CD4-positive, alpha-beta T cell (primary cell): ENCODE measurements at regions not wholly inside any gene's neighbourhood (a gene's known extent, or its start where the extent isn't known, plus 50 kb on each side); places are given as distances from the start of the nearest gene placed in this dataset.

Experiments used
- ATAC-seq: fragments of 200-7000 bp; cut with Tn5 transposase; one replicate; pipeline ENCODE4 v1.10.0; 2022; ENCODE audit warnings: mild to moderate bottlenecking; ENCODE audit not compliant: poor library complexity
- CTCF ChIA-PET: fragments of 350-600 bp; sonication (Branson Sonifier 250); formaldehyde crosslinking; loops from one replicate; lab custom pipeline; 2021; ENCODE audit warnings: antibody characterized with exemption, inconsistent platforms; lab: Charles Lee
- POLR2A ChIA-PET: fragments of 350-600 bp; sonication (Branson Sonifier 250); formaldehyde crosslinking; loops from one replicate; lab custom pipeline; 2021; ENCODE audit warnings: antibody characterized with exemption, inconsistent platforms; lab: Charles Lee
- DNase-seq, 14 experiments: peaks; one replicate each; pipeline ENCODE4 v3.0.0-alpha.2; 2013 to 2020; ENCODE audit warnings: mixed read lengths in 2 of 14
- H3K27ac ChIP-seq, 2 donors: one replicate each; pipeline versions ENCODE4 v1.5.1 to v1.7.0; 2013; ENCODE audit warnings: low read length in 2 of 2, low read depth in 1 of 2, mild to moderate bottlenecking in 1 of 2
- H3K27me3 ChIP-seq, 2 experiments: 1 replicate in 1 of 2; 2 replicates in 1 of 2; pipeline versions ENCODE4 v1.6.1 to v1.7.0; 2013; ENCODE audit warnings: low read length in 2 of 2, control low read depth in 1 of 2, mild to moderate bottlenecking in 1 of 2, moderate library complexity in 1 of 2; ENCODE audit not compliant: insufficient read depth in 2 of 2, control insufficient read depth in 1 of 2
- H3K36me3 ChIP-seq: one replicate; pipeline ENCODE4 v1.6.1; 2013; ENCODE audit warnings: low read length, control low read depth; ENCODE audit not compliant: insufficient read depth
- H3K4me1 ChIP-seq: one replicate; pipeline ENCODE4 v1.6.1; 2013; ENCODE audit warnings: low read length, control low read depth; ENCODE audit not compliant: insufficient read depth
- H3K4me3 ChIP-seq: one replicate; pipeline ENCODE4 v1.5.1; 2013; ENCODE audit warnings: mild to moderate bottlenecking, low read length, moderate library complexity
- H3K9me3 ChIP-seq, 2 experiments: 1 replicate in 1 of 2; 2 replicates in 1 of 2; pipeline versions ENCODE4 v1.6.1 to v1.7.0; 2013; ENCODE audit warnings: low read length in 2 of 2, mild to moderate bottlenecking in 2 of 2, control low read depth in 1 of 2, moderate library complexity in 1 of 2; ENCODE audit not compliant: control insufficient read depth in 1 of 2, insufficient read depth in 1 of 2
- H3K27ac Mint-ChIP-seq: one replicate; pipeline ENCODE4 v1.8.0; 2020; ENCODE audit warnings: mixed read lengths
- H3K27me3 Mint-ChIP-seq: one replicate; pipeline ENCODE4 v1.8.0; 2021; ENCODE audit warnings: mixed read lengths
- H3K36me3 Mint-ChIP-seq: one replicate; pipeline ENCODE4 v1.8.0; 2021; ENCODE audit warnings: low read depth, mixed read lengths
- H3K4me1 Mint-ChIP-seq: one replicate; pipeline ENCODE4 v1.8.0; 2021; ENCODE audit warnings: low read depth, mixed read lengths
- H3K4me3 Mint-ChIP-seq: one replicate; pipeline ENCODE4 v1.8.0; 2020; ENCODE audit warnings: mild to moderate bottlenecking, mixed read lengths
- H3K9me3 Mint-ChIP-seq: one replicate; pipeline ENCODE4 v1.8.0; 2020; ENCODE audit warnings: mixed read lengths
- CTCF ChIP-seq: fragments of 200-600 bp; IDR thresholded peaks from one replicate; pipeline ENCODE4 v1.8.0; 2022; ENCODE audit warnings: antibody characterized with exemption, mild to moderate bottlenecking
- intact Hi-C, 2 experiments: fragments of 100-400 bp; cut with DNase I in 1 of 2; cut with micrococcal nuclease in 1 of 2; formaldehyde crosslinking; loops; one replicate each; pipeline versions ENCODE4 v1.15.1 to v1.9.0; 2023 to 2025; cut with DNase I, micrococcal nuclease

GRCh38 chr11:98771791-98772190, 249.0 kb upstream of the CNTN5 start:
- no peak overlapping the region for H3K4me3 Mint-ChIP-seq
- Histone ChIP-seq H3K4me3 (no peak overlapping the region), H3K9me3 (peaks cover 5 to 11% of the 10 kb centered on the region in 2 experiments), H3K27me3 (no peaks in the 10 kb centered on the region), H3K27ac (no peak overlapping the region), H3K4me1 (no peaks in the 10 kb centered on the region), H3K36me3 (no peaks in the 10 kb centered on the region)
- POLR2A ChIA-PET = no interaction called here
- H3K36me3 Mint-ChIP-seq = no peaks in the 10 kb centered on the region
- no peak overlapping the region for H3K27ac Mint-ChIP-seq
- H3K9me3 Mint-ChIP-seq = peaks cover 12% of the 10 kb centered on the region
- ATAC-seq (no peak), DNase-seq (no peak)
- intact Hi-C loops = no loop called here
- TF ChIP-seq CTCF = no peak
- CTCF ChIA-PET = no interaction called here
- no peaks in the 10 kb centered on the region for H3K4me1 Mint-ChIP-seq
- H3K27me3 Mint-ChIP-seq = no peaks in the 10 kb centered on the region

DNA sequence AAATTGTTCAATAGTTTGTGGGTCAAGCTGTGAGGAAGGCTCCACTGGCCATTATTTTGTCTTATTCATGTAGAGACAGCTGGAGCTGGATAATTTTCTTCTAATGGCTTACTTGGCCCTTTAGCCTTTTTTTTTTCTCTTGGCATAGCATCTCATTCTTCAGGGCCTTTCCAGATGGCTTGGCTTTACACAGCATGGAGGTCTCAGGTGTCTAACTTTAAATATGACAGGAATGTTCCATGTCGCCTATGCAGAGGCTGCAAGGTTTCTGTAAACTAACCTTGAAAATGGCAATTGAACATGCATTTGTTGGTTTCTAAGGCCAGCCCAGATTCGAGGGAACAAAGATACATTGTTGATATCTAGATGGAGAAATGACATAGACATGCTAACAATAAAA, 247.9 kb upstream of the CNTN5 start:
- POLR2A ChIA-PET = no interaction called here

DNA sequence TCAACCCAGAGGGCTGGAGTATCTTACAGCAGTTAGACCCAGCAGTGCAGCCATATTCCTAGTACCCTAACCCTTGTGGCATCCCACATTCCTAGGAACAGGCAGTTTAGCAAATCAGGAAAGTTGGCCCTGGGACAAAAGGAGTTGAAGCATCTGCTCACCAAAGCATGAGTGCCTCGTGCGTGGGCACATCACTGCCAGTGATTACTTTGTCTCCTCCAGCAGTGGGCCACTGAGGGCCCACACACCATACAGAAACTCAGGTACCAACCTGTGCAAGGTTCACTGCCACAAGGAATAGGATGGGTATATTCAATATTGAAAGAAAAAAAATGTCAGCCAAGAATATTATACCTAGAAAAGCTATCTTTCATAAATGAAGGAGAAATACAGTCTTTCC, 227.5 kb upstream of the CNTN5 start:
- no peaks in the 10 kb centered on the region for H3K27me3 Mint-ChIP-seq
- H3K4me1 ChIP-seq = no peaks in the 10 kb centered on the region
- H3K4me3 ChIP-seq = no peak overlapping the region
- peaks cover 11% of the 10 kb centered on the region for H3K9me3 Mint-ChIP-seq
- H3K9me3 ChIP-seq = peaks cover 0 to 3% of the 10 kb centered on the region in 2 experiments
- ChIA-PET POLR2A (no interaction called here), CTCF (no interaction called here)
- H3K36me3 Mint-ChIP-seq = no peaks in the 10 kb centered on the region
- no peak for ATAC-seq
- no peak for DNase-seq
- H3K4me3 Mint-ChIP-seq = no peak overlapping the region
- no peaks in the 10 kb centered on the region for H3K4me1 Mint-ChIP-seq
- intact Hi-C loops = no loop called here
- H3K27me3 ChIP-seq = no peaks in the 10 kb centered on the region
- H3K27ac Mint-ChIP-seq = no peak overlapping the region
- no peaks in the 10 kb centered on the region for H3K36me3 ChIP-seq
- no peak for TF ChIP-seq CTCF
- H3K27ac ChIP-seq = no peak overlapping the region

More for the DNA sequence above, 247.9 kb upstream of the CNTN5 start:
- no peaks in the 10 kb centered on the region for H3K36me3 Mint-ChIP-seq
- Histone ChIP-seq H3K27ac (no peak overlapping the region), H3K4me1 (no peaks in the 10 kb centered on the region), H3K4me3 (no peak overlapping the region), H3K9me3 (peaks cover 5 to 11% of the 10 kb centered on the region in 2 experiments), H3K36me3 (no peaks in the 10 kb centered on the region), H3K27me3 (no peaks in the 10 kb centered on the region)
- H3K4me1 Mint-ChIP-seq = no peaks in the 10 kb centered on the region
- ATAC-seq (no peak), DNase-seq (no peak)
- no peak overlapping the region for H3K27ac Mint-ChIP-seq
- CTCF ChIA-PET = no interaction called here
- H3K9me3 Mint-ChIP-seq = peaks cover 11% of the 10 kb centered on the region
- no peak overlapping the region for H3K4me3 Mint-ChIP-seq
- TF ChIP-seq CTCF = no peak
- no peaks in the 10 kb centered on the region for H3K27me3 Mint-ChIP-seq
- intact Hi-C loops = no loop called here
